GM10248 (cell line): ENCODE measurements at regions not wholly inside any gene's neighbourhood (a gene's known extent, or its start where the extent isn't known, plus 50 kb on each side); places are given as distances from the start of the nearest gene placed in this dataset.
"Not testable (repeated sequence)": the region's sequence is repeated elsewhere in the genome, so short reads cannot be mapped to it uniquely, and the experiment has no call there.

Experiments
- CTCF ChIA-PET: fragments of 300-600 bp; sonication (Branson Sonifier 250); formaldehyde crosslinking; extraction: SDS; loops from one replicate; lab custom pipeline; 2021; ENCODE audit warnings: antibody characterized with exemption; lab: Yijun Ruan, JAX
- POLR2A ChIA-PET: fragments of 350-650 bp; sonication (Branson Sonifier 250); formaldehyde crosslinking; extraction: SDS; loops from one replicate; lab custom pipeline; 2020; ENCODE audit warnings: antibody characterized with exemption; lab: Yijun Ruan, JAX
- DNase-seq: peaks from one replicate; pipeline ENCODE4 v3.0.0; 2012; ENCODE audit errors: extremely low spot score
- CTCF ChIP-seq: IDR thresholded peaks from 2 replicates; pipeline ENCODE4 v1.5.1; 2012; ENCODE audit warnings: mild to moderate bottlenecking, low read depth; ENCODE audit errors: extremely low read depth, missing control alignments, control extremely low read depth

GRCh38 chr9:13917534-13917933, 396.4 kb downstream of the NFIB start:
- ChIA-PET POLR2A (no interaction called here), CTCF (interaction anchor here (1.1 kb wide), 1 partner anchor 9 kb away, joined by 3 read pairs; no protein-coding TSS in a partner anchor)
- DNase-seq = no peak
- TF ChIP-seq CTCF = no peak

- ChIA-PET POLR2A (no interaction called here), CTCF (interaction anchor here (1.2 to 1.9 kb wide), 2 partner anchors 9 to 21 kb away, joined by 4 to 5 read pairs; no protein-coding TSS in a partner anchor)
- no peak for TF ChIP-seq CTCF
- DNase-seq = no peak
These were observed 398.2 kb downstream of the NFIB start for GRCh38 chr9:13915591-13916301.

- ChIA-PET CTCF (interaction anchor here (1.2 to 1.9 kb wide), 2 partner anchors 9 to 21 kb away, joined by 4 to 5 read pairs; no protein-coding TSS in a partner anchor), POLR2A (no interaction called here)
- no peak for TF ChIP-seq CTCF
- no peak for DNase-seq
These were observed 398.8 kb downstream of the NFIB start for GRCh38 chr9:13915131-13915530.

- no peak for DNase-seq
- no peak for TF ChIP-seq CTCF
- CTCF ChIA-PET = interaction anchor here (1.3 to 1.7 kb wide), 3 partner anchors 12 to 29 kb away, joined by 3 to 7 read pairs (median 3); no protein-coding TSS in a partner anchor
- POLR2A ChIA-PET = no interaction called here
These were observed 402.5 kb downstream of the NFIB start for GRCh38 chr9:13911473-13911872.

- DNase-seq, CTCF ChIA-PET, POLR2A ChIA-PET: not testable (repeated sequence)
These were observed 406.1 kb downstream of the NFIB start for GRCh38 chr9:13907842-13908241.

- TF ChIP-seq CTCF = no peak
- DNase-seq = no peak
- POLR2A ChIA-PET = no interaction called here
- CTCF ChIA-PET = interaction anchor here (1.5 kb wide), 1 partner anchor 9 kb away, joined by 3 read pairs; no protein-coding TSS in a partner anchor
These were observed 409.2 kb downstream of the NFIB start for GRCh38 chr9:13904746-13905145.

GRCh38 chr9:13904311-13904710, 409.6 kb downstream of the NFIB start:
- POLR2A ChIA-PET = no interaction called here
- DNase-seq = no peak
- CTCF ChIA-PET = interaction anchor here (1.5 kb wide), 1 partner anchor 9 kb away, joined by 3 read pairs; no protein-coding TSS in a partner anchor
- no peak for TF ChIP-seq CTCF
